ENCODE measurements at regions not wholly inside any gene's neighbourhood (a gene's known extent, or its start where the extent isn't known, plus 50 kb on each side); places are given as distances from the start of the nearest gene placed in this dataset.

- no peak for TF ChIP-seq TCF12 (IDR thresholded peaks at IDR 0.05)
- TF ChIP-seq TCF12 (CRISPR knock-in tag; IDR thresholded peaks at IDR 0.05): no peak
- TF ChIP-seq ZNF660 (CRISPR knock-in tag; IDR thresholded peaks at IDR 0.05; ENCODE audit: borderline replicate concordance, low read depth): no peak
- no peak for TF ChIP-seq TRIM22 (IDR thresholded peaks at IDR 0.05)
- no peak for TF ChIP-seq MAFK (conservative IDR thresholded peaks at IDR 0.05 in 1 of 2, IDR thresholded peaks at IDR 0.05 in 1 of 2; ENCODE audit: low read length in 2 of 2)
- TF ChIP-seq ZNF367 (CRISPR knock-in tag; IDR thresholded peaks at IDR 0.05; ENCODE audit: borderline replicate concordance): no peak
- TF ChIP-seq KDM5A (IDR thresholded peaks at IDR 0.05; ENCODE audit: borderline replicate concordance, low read length): no peak
- no peak for TF ChIP-seq ZNF766 (CRISPR knock-in tag; IDR thresholded peaks at IDR 0.05; ENCODE audit: borderline replicate concordance)
- TF ChIP-seq PREB (CRISPR knock-in tag; IDR thresholded peaks at IDR 0.05): no peak
- TF ChIP-seq ELF3 (CRISPR knock-in tag; IDR thresholded peaks at IDR 0.05): peak; percentile 21; the same call in 1 of the 2 replicates
- no peak for TF ChIP-seq KMT2A (CRISPR knock-in tag; IDR thresholded peaks at IDR 0.05)
- TF ChIP-seq ZNF280B (CRISPR knock-in tag; IDR thresholded peaks at IDR 0.05; ENCODE audit: borderline replicate concordance): no peak
- TF ChIP-seq RBAK (CRISPR knock-in tag; IDR thresholded peaks at IDR 0.05): no peak
- TF ChIP-seq TAF1 (CRISPR knock-in tag; IDR thresholded peaks at IDR 0.05): peak; percentile 48; the same call in 1 of the 2 replicates
- peak; percentile 25; the same call in 1 of the 2 replicates for TF ChIP-seq FOXA3 (CRISPR knock-in tag; IDR thresholded peaks at IDR 0.05)
- TF ChIP-seq ZNF780A (CRISPR knock-in tag; IDR thresholded peaks at IDR 0.05): no peak
- no peak for TF ChIP-seq HMGXB4 (CRISPR knock-in tag; IDR thresholded peaks at IDR 0.05; ENCODE audit: borderline replicate concordance in 1 of 2, low read depth in 1 of 2)
- TF ChIP-seq ZNF605 (CRISPR knock-in tag; IDR thresholded peaks at IDR 0.05): peak; percentile 59; the same call in 1 of the 2 replicates
- peak; percentile 48; the same call in 1 of the 2 replicates for TF ChIP-seq SALL2 (CRISPR knock-in tag; IDR thresholded peaks at IDR 0.05)
- no peak; the same call in 1 of the 2 replicates for TF ChIP-seq ZNF784 (CRISPR knock-in tag; IDR thresholded peaks at IDR 0.05; ENCODE audit: borderline replicate concordance)
- TF ChIP-seq JUND (CRISPR knock-in tag; IDR thresholded peaks at IDR 0.05): no peak
Observed at GRCh38 chr9:706606-707459, 134.7 kb upstream of the DMRT1 start (continued).

All from HepG2 (cell line).